SK-N-SH (cell line): ENCODE measurements at regions not wholly inside any gene's neighbourhood (a gene's known extent, or its start where the extent isn't known, plus 50 kb on each side); places are given as distances from the start of the nearest gene placed in this dataset.

ENCODE experiments used
- CTCF ChIA-PET: fragments of 300-600, 350-600 bp; formaldehyde crosslinking; extraction: SDS; loops from one replicate; lab custom pipeline; 2021; lab: Yijun Ruan, JAX
- POLR2A ChIA-PET: fragments of 350-600 bp; sonication (Branson Sonifier 250); formaldehyde crosslinking; extraction: SDS; loops from one replicate; lab custom pipeline; 2020; ENCODE audit warnings: antibody characterized with exemption, inconsistent platforms; lab: Yijun Ruan, JAX
- DNase-seq: peaks from one replicate; pipeline ENCODE4 v3.0.0; 2012
- H2AFZ ChIP-seq: fragments of 200-600 bp; sonication (generic); 2 replicates; pipeline ENCODE4 v1.8.1; 2016; ENCODE audit warnings: antibody characterized with exemption, mild to moderate bottlenecking, low read depth
- H3F3A ChIP-seq: fragments of 200-600 bp; sonication (generic); replicated peaks from 2 replicates; pipeline ENCODE3; 2016; ENCODE audit warnings: antibody characterized with exemption, mild to moderate bottlenecking; ENCODE audit not compliant: insufficient read depth
- H3K27ac ChIP-seq, 2 experiments: fragments of 200-500 bp in 1 of 2; fragments of 200-600 bp in 1 of 2; sonication (Bioruptor generic) in 1 of 2; sonication (generic), shearing (Covaris generic) in 1 of 2; 2 replicates each; pipeline versions ENCODE4 v1.5.1 to v1.6.1; 2014 to 2016; ENCODE audit warnings: low read depth in 2 of 2, inconsistent platforms in 1 of 2, low read length in 1 of 2, mild to moderate bottlenecking in 1 of 2, mixed read lengths in 1 of 2
- H3K27me3 ChIP-seq: fragments of 200-600 bp; sonication (generic), shearing (Covaris generic); 2 replicates; pipeline ENCODE4 v1.6.1; 2016; ENCODE audit warnings: mixed run types; ENCODE audit not compliant: insufficient read depth
- H3K36me3 ChIP-seq, 2 experiments: fragments of 200-500 bp in 1 of 2; fragments of 200-600 bp in 1 of 2; sonication (Bioruptor generic) in 1 of 2; sonication (generic) in 1 of 2; replicated peaks in 1 of 2; 2 replicates each; pipeline versions ENCODE3 to v1.5.1; 2014 to 2016; ENCODE audit warnings: low read length in 1 of 2, mild to moderate bottlenecking in 1 of 2; ENCODE audit not compliant: insufficient read depth in 2 of 2, control insufficient read depth in 1 of 2
- H3K4me1 ChIP-seq, 2 experiments: fragments of 200-500 bp in 1 of 2; fragments of 200-600 bp in 1 of 2; sonication (Bioruptor generic) in 1 of 2; sonication (generic), shearing (Covaris generic) in 1 of 2; 2 replicates each; pipeline versions ENCODE4 v1.5.1 to v1.6.1; 2014 to 2016; ENCODE audit warnings: low read depth in 1 of 2, low read length in 1 of 2, mixed run types in 1 of 2; ENCODE audit not compliant: insufficient read depth in 2 of 2, control insufficient read depth in 1 of 2
- H3K4me2 ChIP-seq: fragments of 200-600 bp; sonication (generic), shearing (Covaris generic); 2 replicates; pipeline ENCODE4 v1.6.1; 2017; ENCODE audit warnings: mixed run types
- H3K4me3 ChIP-seq, 2 experiments: fragments of 200-500 bp in 1 of 2; fragments of 200-600 bp in 1 of 2; sonication (Bioruptor generic) in 1 of 2; sonication (generic), shearing (Covaris generic) in 1 of 2; 2 replicates each; pipeline versions ENCODE4 v1.5.1 to v1.8.1; 2014 to 2016; ENCODE audit warnings: low read depth in 2 of 2, inconsistent platforms in 1 of 2, low read length in 1 of 2, mild to moderate bottlenecking in 1 of 2, mixed read lengths in 1 of 2, moderate library complexity in 1 of 2
- H3K79me2 ChIP-seq: fragments of 200-600 bp; sonication (generic); 2 replicates; pipeline ENCODE4 v1.8.1; 2017; ENCODE audit warnings: mild to moderate bottlenecking; ENCODE audit not compliant: insufficient read depth
- H3K9ac ChIP-seq: fragments of 200-600 bp; sonication (generic); 2 replicates; pipeline ENCODE4 v1.6.1; 2017; ENCODE audit warnings: mixed run types
- H3K9me2 ChIP-seq: fragments of 200-600 bp; sonication (generic); 2 replicates; pipeline ENCODE4 v1.6.1; 2017; ENCODE audit warnings: mixed run types
- H3K9me3 ChIP-seq: fragments of 200-600 bp; sonication (generic); 2 replicates; pipeline ENCODE4 v1.6.1; 2017; ENCODE audit warnings: mixed run types, mild to moderate bottlenecking, moderate library complexity
- H4K20me1 ChIP-seq: fragments of 200-600 bp; sonication (generic); 2 replicates; pipeline ENCODE4 v1.6.1; 2017; ENCODE audit warnings: mild to moderate bottlenecking, mixed run types; ENCODE audit not compliant: insufficient read depth
- ELF1 ChIP-seq: IDR thresholded peaks from 2 replicates; pipeline ENCODE4 v1.4.0; 2012
- EP300 ChIP-seq, 2 experiments: IDR thresholded peaks; 2 replicates each; pipeline versions ENCODE4 v1.4.0 to v1.6.1; 2012; ENCODE audit warnings: borderline replicate concordance in 1 of 2, low read depth in 1 of 2, low read length in 1 of 2
- FOXJ3 ChIP-seq: sonication (generic); formaldehyde crosslinking; IDR thresholded peaks from 2 replicates; pipeline ENCODE4 v1.5.1; 2020; ENCODE audit warnings: mild to moderate bottlenecking, missing genetic modification reagents
- FOXM1 ChIP-seq: IDR thresholded peaks from 2 replicates; pipeline ENCODE4 v1.4.0; 2012; ENCODE audit warnings: low read depth, mild to moderate bottlenecking
- IRF3 ChIP-seq: fragments of 150-350 bp; IDR thresholded peaks from 2 replicates; pipeline ENCODE4 v1.6.1; 2016; ENCODE audit warnings: mild to moderate bottlenecking, low read depth, low read length
- JUND ChIP-seq: IDR thresholded peaks from 2 replicates; pipeline ENCODE4 v1.4.0; 2012
- MAX ChIP-seq: IDR thresholded peaks from 2 replicates; pipeline ENCODE4 v1.4.0; 2012; ENCODE audit warnings: low read depth
- MXI1 ChIP-seq: IDR thresholded peaks from 2 replicates; pipeline ENCODE4 v1.6.1; 2012; ENCODE audit warnings: mild to moderate bottlenecking, low read depth, low read length, improper control_type of control experiment
- NFIC ChIP-seq: IDR thresholded peaks from 2 replicates; pipeline ENCODE4 v1.4.0; 2012; ENCODE audit warnings: borderline replicate concordance
- NRF1 ChIP-seq: IDR thresholded peaks from 2 replicates; pipeline ENCODE4 v1.6.1; 2012; ENCODE audit warnings: low read depth, mild to moderate bottlenecking, low read length
- PBX3 ChIP-seq: IDR thresholded peaks from 2 replicates; pipeline ENCODE4; 2012
- POLR2AphosphoS5 ChIP-seq: IDR thresholded peaks from 2 replicates; pipeline ENCODE4 v1.6.1; 2012; ENCODE audit warnings: low read depth, low read length
- RCOR1 ChIP-seq: fragments of 150-350 bp; IDR thresholded peaks from 2 replicates; pipeline ENCODE4 v1.6.1; 2017; ENCODE audit warnings: antibody characterized with exemption, low read length
- REST ChIP-seq: IDR thresholded peaks from 2 replicates; pipeline ENCODE4 v1.6.1; 2012; ENCODE audit warnings: mild to moderate bottlenecking, low read depth, low read length, moderate library complexity
- RFX5 ChIP-seq: IDR thresholded peaks from 2 replicates; pipeline ENCODE4 v1.6.1; 2012; ENCODE audit warnings: mild to moderate bottlenecking, improper control_type of control experiment, low read length
- RXRA ChIP-seq: IDR thresholded peaks from 2 replicates; pipeline ENCODE4 v1.4.0; 2012; ENCODE audit warnings: low read depth, mild to moderate bottlenecking, borderline replicate concordance
- SIN3A ChIP-seq: IDR thresholded peaks from 2 replicates; pipeline ENCODE4 v1.6.1; 2012; ENCODE audit warnings: low read depth, mild to moderate bottlenecking, low read length, moderate library complexity, borderline replicate concordance
- SMC3 ChIP-seq: IDR thresholded peaks from 2 replicates; pipeline ENCODE4 v1.6.1; 2012; ENCODE audit warnings: low read depth, low read length, improper control_type of control experiment
- TAF1 ChIP-seq: IDR thresholded peaks from 2 replicates; pipeline ENCODE4 v1.6.1; 2012; ENCODE audit warnings: low read depth, mild to moderate bottlenecking, low read length, moderate library complexity, borderline replicate concordance
- TCF12 ChIP-seq: IDR thresholded peaks from 2 replicates; pipeline ENCODE4 v1.4.0; 2012
- TEAD4 ChIP-seq: IDR thresholded peaks from 2 replicates; pipeline ENCODE4 v1.4.0; 2012; ENCODE audit warnings: mild to moderate bottlenecking, borderline replicate concordance; ENCODE audit not compliant: insufficient read depth
- USF1 ChIP-seq: IDR thresholded peaks from 2 replicates; pipeline ENCODE4 v1.4.0; 2012; ENCODE audit warnings: low read depth, borderline replicate concordance
- USF2 ChIP-seq: fragments of 150-350 bp; IDR thresholded peaks from 2 replicates; pipeline ENCODE4 v1.6.1; 2017; ENCODE audit warnings: antibody characterized with exemption, low read length, low read depth, borderline replicate concordance
- YY1 ChIP-seq: IDR thresholded peaks from 2 replicates; pipeline ENCODE4 v1.4.0; 2012; ENCODE audit warnings: low read depth, mild to moderate bottlenecking
- ZBTB33 ChIP-seq: IDR thresholded peaks from 2 replicates; pipeline ENCODE4 v1.4.0; 2012; ENCODE audit warnings: low read depth, borderline replicate concordance
- WGBS: methylation state at CpG from one replicate; pipeline ENCODE4 v1.1.6; 2017; ENCODE audit warnings: low lambda C conversion rate; 5-methylcytosine and 5-hydroxymethylcytosine counted together

- Histone ChIP-seq H3K4me1 (peaks cover 0 to 26% of the 10 kb centered on the region in 2 experiments; a peak in 3 of 4 replicates), H3K9me3 (no peaks in the 10 kb centered on the region), H2AFZ (no peak overlapping the region), H3K79me2 (no peaks in the 10 kb centered on the region), H3K27me3 (no peaks in the 10 kb centered on the region), H4K20me1 (no peaks in the 10 kb centered on the region), H3K9ac (peak overlapping the region; percentile 33; the same call in 1 of the 2 replicates), H3K27ac (peak overlapping the region; percentile 86 to 90), H3K4me2 (peak overlapping the region; percentile 69), H3F3A (peaks cover 30% of the 10 kb centered on the region), H3K9me2 (no peaks in the 10 kb centered on the region), H3K36me3 (no peaks in the 10 kb centered on the region), H3K4me3 (no peak overlapping the region)
- CTCF ChIA-PET, result no interaction called here
- peak; percentile 3 for DNase-seq
- 4% methylated on average over 4 of the region's 4 CpGs for WGBS
- POLR2A ChIA-PET, result no interaction called here
- no peak for TF ChIP-seq ZBTB33
- TF ChIP-seq SIN3A, result no peak; the same call in 1 of the 2 replicates
- peak; percentile 96 for TF ChIP-seq RXRA
- peak; percentile 61; the same call in 1 of the 2 replicates for TF ChIP-seq YY1
- no peak for TF ChIP-seq USF2
- no peak for TF ChIP-seq MXI1
- TF ChIP-seq SMC3, result no peak
- TF ChIP-seq MAX, result peak; percentile 95
- peak in 1 of 2 experiments; percentile 87; a peak in 2 of 4 replicates for TF ChIP-seq EP300 (IDR thresholded peaks at IDR 0.05; ENCODE audit: borderline replicate concordance in 1 of 2, low read depth in 1 of 2, low read length in 1 of 2)
- TF ChIP-seq TEAD4, result peak; percentile 59; the same call in 1 of the 2 replicates
- no peak for TF ChIP-seq RFX5
- no peak; the same call in 1 of the 2 replicates for TF ChIP-seq ELF1
- TF ChIP-seq USF1, result no peak; the same call in 1 of the 2 replicates
- TF ChIP-seq FOXJ3 (CRISPR knock-in tag), result no peak
- no peak for TF ChIP-seq RCOR1
- peak; percentile 49; the same call in 1 of the 2 replicates for TF ChIP-seq POLR2AphosphoS5
- no peak for TF ChIP-seq IRF3
- TF ChIP-seq REST, result peak; percentile 40; the same call in 1 of the 2 replicates
- 0 out of 2 replicates have a peak, but pooled peaks have one; percentile 36 for TF ChIP-seq FOXM1
- peak; percentile 91 for TF ChIP-seq PBX3
- peak; percentile 90 for TF ChIP-seq JUND
- TF ChIP-seq NFIC, result peak; percentile 83
- peak; percentile 94 for TF ChIP-seq TCF12
- no peak for TF ChIP-seq TAF1
- TF ChIP-seq NRF1, result no peak
Observed at GRCh38 chr14:85471744-85472143, 58.2 kb upstream of the FLRT2 start.
